AG04450 (cell line): ENCODE measurements at regions not wholly inside any gene's neighbourhood (a gene's known extent, or its start where the extent isn't known, plus 50 kb on each side); places are given as distances from the start of the nearest gene placed in this dataset.

ENCODE experiments used
- CTCF ChIA-PET: fragments of 300-600, 350-600 bp; formaldehyde crosslinking; extraction: SDS; loops from one replicate; lab custom pipeline; 2022; ENCODE audit warnings: antibody characterized with exemption, inconsistent platforms; lab: Charles Lee
- POLR2A ChIA-PET: fragments of 350-600 bp; formaldehyde crosslinking; extraction: SDS; loops from one replicate; lab custom pipeline; 2021; ENCODE audit warnings: antibody characterized with exemption, inconsistent platforms; lab: Yijun Ruan, JAX
- DNase-seq: peaks from one replicate; pipeline ENCODE4 v3.0.0-alpha.2; 2011; ENCODE audit warnings: low read depth, low spot score
- H3K27ac ChIP-seq: one replicate; pipeline ENCODE4 v1.5.1; 2012; ENCODE audit warnings: low read depth, low read length, control low read depth
- H3K27me3 ChIP-seq: one replicate; pipeline ENCODE4 v1.6.0; 2012; ENCODE audit warnings: low read length; ENCODE audit not compliant: control insufficient read depth, insufficient read depth
- H3K4me3 ChIP-seq: 2 replicates; pipeline ENCODE4 v1.5.1; 2011; ENCODE audit warnings: mild to moderate bottlenecking, low read depth, low read length, control low read depth
- H3K9me3 ChIP-seq: 2 replicates; pipeline ENCODE4 v1.5.1; 2012; ENCODE audit warnings: low read length; ENCODE audit not compliant: control insufficient read depth, insufficient read depth
- CTCF ChIP-seq: IDR thresholded peaks from 2 replicates; pipeline ENCODE4 v1.5.1; 2011; ENCODE audit warnings: low read depth, low read length, control low read depth, inconsistent platforms

GRCh38 chr4:20302336-20302735, 50.6 kb downstream of the SLIT2 start:
- Histone ChIP-seq H3K9me3 (no peaks in the 10 kb centered on the region), H3K27ac (no peak overlapping the region), H3K27me3 (no peaks in the 10 kb centered on the region), H3K4me3 (no peak overlapping the region)
- no peak for DNase-seq
- ChIA-PET CTCF (no interaction called here), POLR2A (no interaction called here)
- TF ChIP-seq CTCF = no peak

GRCh38 chr4:20305976-20306375, 54.3 kb downstream of the SLIT2 start:
- TF ChIP-seq CTCF = peak; percentile 59
- ChIA-PET POLR2A (no interaction called here), CTCF (interaction anchor here (0.7 to 6.1 kb wide), 34 partner anchors 11 to 793 kb away, joined by 3 to 81 read pairs (median 3); no protein-coding TSS in a partner anchor)
- no peak overlapping the region for H3K27ac ChIP-seq
- no peaks in the 10 kb centered on the region for H3K27me3 ChIP-seq
- DNase-seq = peak; percentile 27
- H3K4me3 ChIP-seq = no peak overlapping the region
- H3K9me3 ChIP-seq = no peaks in the 10 kb centered on the region

GRCh38 chr4:20311856-20312255, 60.2 kb downstream of the SLIT2 start:
- DNase-seq = peak; percentile 3
- CTCF ChIA-PET = interaction anchor here (1.1 to 2.5 kb wide), 2 partner anchors 115 to 233 kb away, joined by 4 to 9 read pairs; no protein-coding TSS in a partner anchor

GRCh38 chr4:20313237-20314030, 61.7 kb downstream of the SLIT2 start:
- Histone ChIP-seq H3K4me3 (no peak overlapping the region), H3K9me3 (peaks cover 2% of the 10 kb centered on the region; the same call in 1 of the 2 replicates), H3K27ac (no peak overlapping the region), H3K27me3 (no peaks in the 10 kb centered on the region)
- ChIA-PET POLR2A (no interaction called here), CTCF (interaction anchor here (1.3 kb wide), 1 partner anchor 14 kb away, joined by 3 read pairs; no protein-coding TSS in a partner anchor)
- no peak for DNase-seq
- no peak for TF ChIP-seq CTCF

More at GRCh38 chr4:20311856-20312255, 60.2 kb downstream of the SLIT2 start:
- no peak for TF ChIP-seq CTCF
- Histone ChIP-seq H3K9me3 (peaks cover 2% of the 10 kb centered on the region; the same call in 1 of the 2 replicates), H3K27ac (no peak overlapping the region), H3K27me3 (no peaks in the 10 kb centered on the region), H3K4me3 (no peak overlapping the region)
- POLR2A ChIA-PET = interaction anchor here (0.6 kb wide), 1 partner anchor 601 kb away, joined by 3 read pairs; no protein-coding TSS in a partner anchor
